Endothelial cell of umbilical vein (primary cell): ENCODE measurements at regions not wholly inside any gene's neighbourhood (a gene's known extent, or its start where the extent isn't known, plus 50 kb on each side); places are given as distances from the start of the nearest gene placed in this dataset.

Experiments used
- BruUV-seq: library from RNA; stranded (reverse); fragments of 400-500 nt; replicated peaks from 2 replicates; lab custom pipeline; 2021; lab: Mats Ljungman, UMichigan
- CTCF ChIA-PET: fragments of 300-600, 350-600 bp; sonication (Branson Sonifier 250); formaldehyde crosslinking; loops from one replicate; lab custom pipeline; 2021; ENCODE audit warnings: antibody characterized with exemption, inconsistent platforms; lab: Charles Lee
- POLR2A ChIA-PET: fragments of 300-600, 350-600 bp; sonication (Branson Sonifier 250); formaldehyde crosslinking; loops from one replicate; lab custom pipeline; 2021; ENCODE audit warnings: antibody characterized with exemption, inconsistent platforms; lab: Charles Lee
- DNase-seq: peaks from one replicate; pipeline ENCODE4 v3.0.0-alpha.2; 2011; ENCODE audit warnings: low read depth, low spot score
- FAIRE-seq: peaks from 2 replicates; lab custom pipeline; 2011; peaks lifted over from hg19 to GRCh38; lab: Jason Lieb, UNC
- H2AFZ ChIP-seq: 2 replicates; pipeline ENCODE4 v1.6.0; 2012; ENCODE audit warnings: low read depth, low read length, control low read depth, inconsistent platforms
- H3K27ac ChIP-seq: 2 replicates; pipeline ENCODE4 v1.5.1; 2011; ENCODE audit warnings: low read depth, mild to moderate bottlenecking, control low read depth, low read length, moderate library complexity; ENCODE audit not compliant: insufficient read depth
- H3K27me3 ChIP-seq, 2 experiments: 2 replicates each; pipeline versions ENCODE4 v1.6.0 to v1.6.1; 2011; ENCODE audit warnings: low read length in 2 of 2, mixed read lengths in 1 of 2; ENCODE audit not compliant: control insufficient read depth in 2 of 2, insufficient read depth in 2 of 2
- H3K36me3 ChIP-seq, 2 experiments: 2 replicates in 1 of 2; 3 replicates in 1 of 2; pipeline ENCODE4 v1.5.1; 2011; ENCODE audit warnings: low read length in 2 of 2, mild to moderate bottlenecking in 1 of 2, moderate library complexity in 1 of 2; ENCODE audit not compliant: control insufficient read depth in 2 of 2, insufficient read depth in 2 of 2; ENCODE audit errors: extremely low read depth in 1 of 2
- H3K4me1 ChIP-seq: 3 replicates; pipeline ENCODE4 v1.5.1; 2011; ENCODE audit warnings: mild to moderate bottlenecking, low read length; ENCODE audit not compliant: control insufficient read depth, insufficient read depth; ENCODE audit errors: extremely low read depth
- H3K4me2 ChIP-seq: 2 replicates; pipeline ENCODE4 v1.6.1; 2011; ENCODE audit warnings: low read length, control low read depth, mixed read lengths; ENCODE audit not compliant: insufficient read depth
- H3K4me3 ChIP-seq, 3 experiments: fragments of 200-600 bp in 1 of 3; sonication (generic), shearing (Covaris generic) in 1 of 3; replicated peaks in 1 of 3; 2 replicates each; pipeline ENCODE4 v1.5.1; 2011 to 2016; ENCODE audit warnings: control low read depth in 3 of 3, low read length in 3 of 3, mild to moderate bottlenecking in 2 of 3, inconsistent platforms in 1 of 3, low read depth in 1 of 3, moderate library complexity in 1 of 3; ENCODE audit not compliant: insufficient read depth in 1 of 3
- H3K79me2 ChIP-seq: 2 replicates; pipeline ENCODE4 v1.6.0; 2012; ENCODE audit warnings: low read length, inconsistent platforms; ENCODE audit not compliant: control insufficient read depth, insufficient read depth
- H3K9ac ChIP-seq: replicated peaks from 2 replicates; pipeline ENCODE3; 2011; ENCODE audit warnings: low read length, control low read depth; ENCODE audit not compliant: insufficient read depth; ENCODE audit errors: extremely low read depth
- H3K9me1 ChIP-seq: replicated peaks from 3 replicates; pipeline ENCODE4 v1.6.0; 2011; ENCODE audit warnings: mild to moderate bottlenecking, low read length; ENCODE audit not compliant: control insufficient read depth, insufficient read depth; ENCODE audit errors: extremely low read depth
- H3K9me3 ChIP-seq: replicated peaks from 2 replicates; pipeline ENCODE4 v1.5.1; 2012; ENCODE audit warnings: low read length, inconsistent platforms; ENCODE audit not compliant: control insufficient read depth, insufficient read depth
- H4K20me1 ChIP-seq: replicated peaks from 2 replicates; pipeline ENCODE3; 2011; ENCODE audit warnings: mild to moderate bottlenecking, low read length; ENCODE audit not compliant: control insufficient read depth, insufficient read depth; ENCODE audit errors: extremely low read depth
- CTCF ChIP-seq, 2 donors: IDR thresholded peaks; 1 replicate in 1 of 2; 2 replicates in 1 of 2; pipeline ENCODE4 v1.5.1; 2011; ENCODE audit warnings: low read length in 2 of 2, mild to moderate bottlenecking in 2 of 2, moderate library complexity in 2 of 2, control low read depth in 1 of 2, inconsistent platforms in 1 of 2, low read depth in 1 of 2; ENCODE audit not compliant: insufficient read depth in 1 of 2; ENCODE audit errors: extremely low read depth in 1 of 2
- EZH2 ChIP-seq: IDR thresholded peaks from 2 replicates; pipeline ENCODE4 v1.6.1; 2012; ENCODE audit warnings: borderline replicate concordance, low read depth, mild to moderate bottlenecking, moderate library complexity, low read length, inconsistent platforms; ENCODE audit not compliant: severe bottlenecking
- FOS ChIP-seq: IDR thresholded peaks from 2 replicates; pipeline ENCODE4 v1.6.1; 2011; ENCODE audit warnings: mild to moderate bottlenecking, low read length, moderate library complexity, borderline replicate concordance; ENCODE audit not compliant: insufficient read depth
- GATA2 ChIP-seq: IDR thresholded peaks from 2 replicates; pipeline ENCODE4 v1.7.0; 2011; ENCODE audit warnings: low read depth, mild to moderate bottlenecking, moderate library complexity, mixed read lengths, low read length; ENCODE audit not compliant: insufficient read length, insufficient read depth
- JUN ChIP-seq: IDR thresholded peaks from 2 replicates; pipeline ENCODE4 v1.6.1; 2011; ENCODE audit warnings: borderline replicate concordance, low read depth; ENCODE audit not compliant: insufficient read length, insufficient read depth
- MAX ChIP-seq: IDR thresholded peaks from 2 replicates; pipeline ENCODE4 v1.6.1; 2011; ENCODE audit not compliant: insufficient read depth, insufficient read length
- MYC ChIP-seq: IDR thresholded peaks from one replicate; pipeline ENCODE4 v1.6.1; 2011; ENCODE audit warnings: mild to moderate bottlenecking, low read depth, low read length
- POLR2A ChIP-seq: IDR thresholded peaks from 2 replicates; pipeline ENCODE4 v1.6.1; 2012; ENCODE audit warnings: low read depth, mild to moderate bottlenecking, control low read depth, low read length
- POLR2AphosphoS5 ChIP-seq: IDR thresholded peaks from 2 replicates; pipeline ENCODE4 v1.6.1; 2012; ENCODE audit warnings: low read depth, mild to moderate bottlenecking, control low read depth, low read length, moderate library complexity; ENCODE audit not compliant: insufficient read depth
- dilution Hi-C: fragments of 300-500 bp; cut with MboI; formaldehyde crosslinking; loops from one replicate; pipeline ENCODE4 v1.15.0; 2019; ENCODE audit warnings: low sequenced_read_pairs; ENCODE audit not compliant: extremely low pct_ligation_motif_present
- intact Hi-C: fragments of 100-400 bp; cut with micrococcal nuclease; formaldehyde crosslinking; loops from one replicate; pipeline ENCODE4 v1.10.0; 2022

GRCh38 chr2:223467196-223467595 lies 135.0 kb downstream of the SCG2 start:
- TF ChIP-seq MYC = no peak
- no peak for TF ChIP-seq CTCF (IDR thresholded peaks at IDR 0.05; ENCODE audit: extremely low read depth in 1 of 2, insufficient read depth in 1 of 2, low read depth in 1 of 2, low read length in 2 of 2)
- no peak for TF ChIP-seq POLR2A
- no peak for TF ChIP-seq MAX
- TF ChIP-seq JUN = no peak
- no peak for TF ChIP-seq POLR2AphosphoS5
- TF ChIP-seq EZH2 = no peak
- TF ChIP-seq FOS = no peak
- no peak for TF ChIP-seq GATA2
- ChIA-PET CTCF (interaction anchor here (1.1 kb wide), 1 partner anchor 8 kb away, joined by 9 read pairs; no protein-coding TSS in a partner anchor), POLR2A (no interaction called here)
- no peak overlapping the region for H2AFZ ChIP-seq
- H3K9ac ChIP-seq = no peak overlapping the region
- H3K4me3 ChIP-seq = no peak overlapping the region
- H3K27me3 ChIP-seq = no peaks in the 10 kb centered on the region
- no peaks in the 10 kb centered on the region for H3K9me1 ChIP-seq
- dilution Hi-C loops = no loop called here
- intact Hi-C loops = no loop called here
- H3K79me2 ChIP-seq = no peaks in the 10 kb centered on the region
- BruUV-seq = no TSS peak
- H3K4me2 ChIP-seq = no peak overlapping the region
- H3K27ac ChIP-seq = no peak overlapping the region
- H4K20me1 ChIP-seq = no peaks in the 10 kb centered on the region
- H3K36me3 ChIP-seq = no peaks in the 10 kb centered on the region
- no peaks in the 10 kb centered on the region for H3K9me3 ChIP-seq
- peaks cover 8% of the 10 kb centered on the region for H3K4me1 ChIP-seq
- no peak for FAIRE-seq
- no peak for DNase-seq
